ENCODE measurements at regions not wholly inside any gene's neighbourhood (a gene's known extent, or its start where the extent isn't known, plus 50 kb on each side); places are given as distances from the start of the nearest gene placed in this dataset.

- Histone ChIP-seq H3K4me3 (ENCODE audit: insufficient read depth, low read length, poor library complexity, severe bottlenecking) (no peak overlapping the region), H2AFZ (ENCODE audit: low read depth, low read length, severe bottlenecking) (no peak overlapping the region), H3K4me2 (ENCODE audit: low read depth, low read length, poor library complexity, severe bottlenecking) (no peak overlapping the region), H3K9ac (ENCODE audit: low read length) (no peak overlapping the region), H3K9me3 (ENCODE audit: insufficient read depth, low read length) (no peaks in the 10 kb centered on the region), H3K36me3 (ENCODE audit: low read length) (no peaks in the 10 kb centered on the region), H3F3A (ENCODE audit: insufficient read depth) (no peaks in the 10 kb centered on the region), H4K20me1 (ENCODE audit: low read depth, low read length) (no peaks in the 10 kb centered on the region), H3K9me2 (replicated peaks; ENCODE audit: insufficient read depth, low read length) (no peaks in the 10 kb centered on the region), H3K27me3 (ENCODE audit: low read length) (no peaks in the 10 kb centered on the region), H3K27ac (ENCODE audit: low read depth, low read length) (no peak overlapping the region), H3K79me2 (ENCODE audit: insufficient read depth, low read length) (no peaks in the 10 kb centered on the region)
- TF ChIP-seq, protein P1, sequence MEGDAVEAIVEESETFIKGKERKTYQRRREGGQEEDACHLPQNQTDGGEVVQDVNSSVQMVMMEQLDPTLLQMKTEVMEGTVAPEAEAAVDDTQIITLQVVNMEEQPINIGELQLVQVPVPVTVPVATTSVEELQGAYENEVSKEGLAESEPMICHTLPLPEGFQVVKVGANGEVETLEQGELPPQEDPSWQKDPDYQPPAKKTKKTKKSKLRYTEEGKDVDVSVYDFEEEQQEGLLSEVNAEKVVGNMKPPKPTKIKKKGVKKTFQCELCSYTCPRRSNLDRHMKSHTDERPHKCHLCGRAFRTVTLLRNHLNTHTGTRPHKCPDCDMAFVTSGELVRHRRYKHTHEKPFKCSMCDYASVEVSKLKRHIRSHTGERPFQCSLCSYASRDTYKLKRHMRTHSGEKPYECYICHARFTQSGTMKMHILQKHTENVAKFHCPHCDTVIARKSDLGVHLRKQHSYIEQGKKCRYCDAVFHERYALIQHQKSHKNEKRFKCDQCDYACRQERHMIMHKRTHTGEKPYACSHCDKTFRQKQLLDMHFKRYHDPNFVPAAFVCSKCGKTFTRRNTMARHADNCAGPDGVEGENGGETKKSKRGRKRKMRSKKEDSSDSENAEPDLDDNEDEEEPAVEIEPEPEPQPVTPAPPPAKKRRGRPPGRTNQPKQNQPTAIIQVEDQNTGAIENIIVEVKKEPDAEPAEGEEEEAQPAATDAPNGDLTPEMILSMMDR (IDR thresholded peaks at IDR 0.05; ENCODE audit: insufficient read depth, low read length, poor library complexity, severe bottlenecking) = no peak
- TF ChIP-seq EZH2phosphoT487 (conservative IDR thresholded peaks at IDR 0.05; ENCODE audit: low read length) = no peak
Measured at GRCh38 chr10:44829426-44829825, 81.7 kb upstream of the TMEM72 start.

GRCh38 chr10:44830022-44830421 lies 81.1 kb upstream of the TMEM72 start:
- H3K9ac ChIP-seq (ENCODE audit: low read length) = no peak overlapping the region
- TF ChIP-seq, protein P1 (IDR thresholded peaks at IDR 0.05; ENCODE audit: insufficient read depth, low read length, poor library complexity, severe bottlenecking) = no peak
- TF ChIP-seq EZH2phosphoT487 (conservative IDR thresholded peaks at IDR 0.05; ENCODE audit: low read length) = no peak
- no peak overlapping the region for H2AFZ ChIP-seq (ENCODE audit: low read depth, low read length, severe bottlenecking)
- no peaks in the 10 kb centered on the region for H3F3A ChIP-seq (ENCODE audit: insufficient read depth)
- no peak overlapping the region for H3K4me3 ChIP-seq (ENCODE audit: insufficient read depth, low read length, poor library complexity, severe bottlenecking)
- no peaks in the 10 kb centered on the region for H4K20me1 ChIP-seq (ENCODE audit: low read depth, low read length)
- H3K27ac ChIP-seq (ENCODE audit: low read depth, low read length) = no peak overlapping the region
- H3K4me2 ChIP-seq (ENCODE audit: low read depth, low read length, poor library complexity, severe bottlenecking) = no peak overlapping the region
- H3K79me2 ChIP-seq (ENCODE audit: insufficient read depth, low read length) = no peaks in the 10 kb centered on the region
- no peaks in the 10 kb centered on the region for H3K9me3 ChIP-seq (ENCODE audit: insufficient read depth, low read length)
- no peaks in the 10 kb centered on the region for H3K9me2 ChIP-seq (replicated peaks; ENCODE audit: insufficient read depth, low read length)
- H3K36me3 ChIP-seq (ENCODE audit: low read length) = no peaks in the 10 kb centered on the region
- H3K27me3 ChIP-seq (ENCODE audit: low read length) = no peaks in the 10 kb centered on the region

DNA sequence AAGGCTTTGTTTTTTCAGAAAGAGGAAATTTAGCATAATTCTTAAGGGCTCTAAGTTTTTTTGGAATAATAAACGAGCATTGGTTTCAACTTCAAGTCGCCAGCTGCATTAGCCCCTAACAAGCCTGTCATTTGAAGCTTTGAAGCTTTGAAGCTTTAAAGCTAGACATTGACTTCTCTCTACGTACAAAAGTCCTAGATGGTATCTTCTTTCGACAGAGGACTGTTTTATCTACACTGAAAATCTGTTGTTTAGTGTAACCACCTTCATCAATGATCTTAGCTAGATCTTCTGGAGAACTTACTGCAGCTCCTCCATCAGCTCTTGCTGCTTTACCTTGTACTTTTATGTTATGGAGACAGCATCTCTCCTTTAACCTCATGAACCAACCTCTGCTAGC lies 79.6 kb upstream of the TMEM72 start:
- H3K27ac ChIP-seq (ENCODE audit: low read depth, low read length) = no peak overlapping the region
- no peak overlapping the region for H3K4me2 ChIP-seq (ENCODE audit: low read depth, low read length, poor library complexity, severe bottlenecking)
- no peaks in the 10 kb centered on the region for H3K27me3 ChIP-seq (ENCODE audit: low read length)
- no peaks in the 10 kb centered on the region for H3K9me2 ChIP-seq (replicated peaks; ENCODE audit: insufficient read depth, low read length)
- no peaks in the 10 kb centered on the region for H3K9me3 ChIP-seq (ENCODE audit: insufficient read depth, low read length)
- H3K36me3 ChIP-seq (ENCODE audit: low read length) = no peaks in the 10 kb centered on the region
- no peaks in the 10 kb centered on the region for H3K79me2 ChIP-seq (ENCODE audit: insufficient read depth, low read length)
- no peaks in the 10 kb centered on the region for H3F3A ChIP-seq (ENCODE audit: insufficient read depth)
- no peak overlapping the region for H2AFZ ChIP-seq (ENCODE audit: low read depth, low read length, severe bottlenecking)
- no peaks in the 10 kb centered on the region for H4K20me1 ChIP-seq (ENCODE audit: low read depth, low read length)
- no peak overlapping the region for H3K9ac ChIP-seq (ENCODE audit: low read length)
- TF ChIP-seq EZH2phosphoT487 (conservative IDR thresholded peaks at IDR 0.05; ENCODE audit: low read length) = no peak
- TF ChIP-seq, protein P1 (IDR thresholded peaks at IDR 0.05; ENCODE audit: insufficient read depth, low read length, poor library complexity, severe bottlenecking) = no peak
- no peak overlapping the region for H3K4me3 ChIP-seq (ENCODE audit: insufficient read depth, low read length, poor library complexity, severe bottlenecking)
